ENCODE measurements at regions not wholly inside any gene's neighbourhood (a gene's known extent, or its start where the extent isn't known, plus 50 kb on each side); places are given as distances from the start of the nearest gene placed in this dataset.

GRCh38 chr1:239025997-239026694, 360.2 kb upstream of the CHRM3 start:
- peak overlapping the region; percentile 71 for H3K27ac ChIP-seq
- TF ChIP-seq CTCF (IDR thresholded peaks at IDR 0.05) (no peak), ZFX (IDR thresholded peaks at IDR 0.05; ENCODE audit: borderline replicate concordance) (no peak)

- TF ChIP-seq CTCF (IDR thresholded peaks at IDR 0.05) (no peak), ZFX (IDR thresholded peaks at IDR 0.05; ENCODE audit: borderline replicate concordance) (no peak)
- peak overlapping the region; percentile 71 for H3K27ac ChIP-seq
Measured at GRCh38 chr1:239025223-239025622, 361.1 kb upstream of the CHRM3 start.

GRCh38 chr1:239023732-239024360, 362.5 kb upstream of the CHRM3 start:
- TF ChIP-seq ZFX (IDR thresholded peaks at IDR 0.05; ENCODE audit: borderline replicate concordance) = no peak
- TF ChIP-seq CTCF (IDR thresholded peaks at IDR 0.05) = no peak

GRCh38 chr1:239016337-239016736, 370.0 kb upstream of the CHRM3 start:
- TF ChIP-seq ZFX (IDR thresholded peaks at IDR 0.05; ENCODE audit: borderline replicate concordance) (no peak), CTCF (IDR thresholded peaks at IDR 0.05) (no peak)

More at GRCh38 chr1:239023732-239024360, 362.5 kb upstream of the CHRM3 start:
- no peak overlapping the region for H3K27ac ChIP-seq

GRCh38 chr1:239011382-239011781, 375.0 kb upstream of the CHRM3 start:
- no peak for TF ChIP-seq ZFX (IDR thresholded peaks at IDR 0.05; ENCODE audit: borderline replicate concordance)
- TF ChIP-seq CTCF (IDR thresholded peaks at IDR 0.05) = no peak
- H3K27ac ChIP-seq = no peak overlapping the region

More at GRCh38 chr1:239016337-239016736, 370.0 kb upstream of the CHRM3 start:
- no peak overlapping the region for H3K27ac ChIP-seq

- no peak overlapping the region for H3K27ac ChIP-seq
- TF ChIP-seq ZFX (IDR thresholded peaks at IDR 0.05; ENCODE audit: borderline replicate concordance) (no peak), CTCF (IDR thresholded peaks at IDR 0.05) (peak; percentile 32)
Measured at GRCh38 chr1:239008568-239008967, 377.8 kb upstream of the CHRM3 start.

GRCh38 chr1:239006276-239006675, 380.1 kb upstream of the CHRM3 start:
- TF ChIP-seq CTCF (IDR thresholded peaks at IDR 0.05) = no peak
- TF ChIP-seq ZFX (IDR thresholded peaks at IDR 0.05; ENCODE audit: borderline replicate concordance) = no peak
- no peak overlapping the region for H3K27ac ChIP-seq

All from 22Rv1 (cell line).